ENCODE measurements at regions not wholly inside any gene's neighbourhood (a gene's known extent, or its start where the extent isn't known, plus 50 kb on each side); places are given as distances from the start of the nearest gene placed in this dataset.

DNA sequence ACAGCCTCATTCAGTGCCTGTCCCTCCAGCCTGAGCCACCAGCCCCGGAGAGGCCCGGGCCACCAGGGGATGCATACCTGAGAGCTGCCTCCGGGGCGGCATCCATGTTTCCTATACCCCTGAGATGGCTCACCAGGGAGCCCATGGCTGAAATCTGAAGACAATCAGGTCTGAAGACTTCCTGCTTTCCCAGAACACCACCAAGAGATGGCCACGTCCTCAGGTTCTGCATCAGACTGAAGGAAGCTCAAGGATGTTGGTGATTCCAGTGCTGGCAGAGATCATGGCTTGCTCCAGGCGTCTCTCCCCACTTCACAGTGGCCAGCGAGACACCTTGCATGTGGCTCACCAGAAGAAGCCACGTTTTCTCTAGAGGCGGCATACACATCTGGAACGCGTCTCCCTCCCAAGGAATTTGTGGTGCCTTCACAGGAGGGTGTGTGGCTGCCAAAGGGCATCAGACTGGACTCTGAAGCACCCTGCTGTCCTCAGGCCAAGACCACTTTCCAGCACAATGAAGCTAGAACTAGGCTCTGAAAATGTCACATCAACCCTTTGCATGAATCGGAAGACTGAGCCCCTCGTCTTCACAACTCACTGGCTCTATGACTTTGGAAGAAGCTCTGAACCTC, 170.7 kb upstream of the IRF2BP2 start:
- Histone ChIP-seq H4K20me1 (ENCODE audit: control insufficient read depth, insufficient read depth, insufficient read length) (no peaks in the 10 kb centered on the region), H2AK5ac (ENCODE audit: insufficient read length, low read length) (no peak overlapping the region), H3K23ac (ENCODE audit: insufficient read length, low read depth, low read length) (no peak overlapping the region), H2BK5ac (ENCODE audit: insufficient read length, low read length) (no peak overlapping the region), H4K5ac (ENCODE audit: insufficient read length, low read depth, low read length) (no peak overlapping the region), H4K8ac (replicated peaks; ENCODE audit: insufficient read length, low read depth, low read length) (no peak overlapping the region), H2BK120ac (ENCODE audit: low read depth, low read length, poor library complexity, severe bottlenecking) (no peak overlapping the region), H2BK20ac (ENCODE audit: low read depth, low read length, poor library complexity, severe bottlenecking) (no peak overlapping the region), H2BK15ac (ENCODE audit: low read depth, low read length) (no peak overlapping the region), H3K4ac (ENCODE audit: low read depth, low read length) (no peak overlapping the region), H3K79me2 (ENCODE audit: insufficient read depth, low read length) (no peaks in the 10 kb centered on the region), H2AFZ (ENCODE audit: low read length) (no peak overlapping the region), H3K18ac (ENCODE audit: insufficient read length, low read depth, low read length) (no peak overlapping the region), H3K4me1 (ENCODE audit: insufficient read depth, low read length) (peaks cover 8% of the 10 kb centered on the region), H3K23me2 (ENCODE audit: insufficient read length, low read depth, low read length, poor library complexity, severe bottlenecking) (no peaks in the 10 kb centered on the region), H2BK12ac (ENCODE audit: insufficient read length, low read depth, low read length) (no peak overlapping the region), H3K56ac (ENCODE audit: insufficient read length, low read depth, low read length) (no peak overlapping the region), H3K9ac (ENCODE audit: extremely low read depth, insufficient read length, low read length) (no peak overlapping the region), H3K27ac (ENCODE audit: insufficient read length, low read depth, low read length) (no peak overlapping the region), H3T11ph (ENCODE audit: low read length) (no peak overlapping the region), H3K79me1 (ENCODE audit: insufficient read depth, low read depth, low read length, poor library complexity, severe bottlenecking) (no peaks in the 10 kb centered on the region), H3K9me3 (ENCODE audit: control insufficient read depth, low read depth, low read length) (no peaks in the 10 kb centered on the region), H3K27me3 (ENCODE audit: insufficient read depth, low read length) (no peaks in the 10 kb centered on the region), H3K14ac (ENCODE audit: insufficient read depth, low read length) (no peak overlapping the region; the same call in 1 of the 2 replicates), H3K4me2 (ENCODE audit: insufficient read depth, insufficient read length, low read length) (no peak overlapping the region), H4K91ac (ENCODE audit: insufficient read length, low read depth, low read length) (no peak overlapping the region)
- WGBS (ENCODE audit: extremely low coverage, insufficient read length, low lambda C conversion rate) = no CpG with 5 or more reads among the region's 13 CpGs
- Mint-ChIP-seq H3K27ac (no peak overlapping the region), H3K36me3 (ENCODE audit: insufficient read depth in 1 of 3, low read depth in 3 of 3) (no peaks in the 10 kb centered on the region), H3K27me3 (ENCODE audit: low read depth) (no peaks in the 10 kb centered on the region), H3K9me3 (no peaks in the 10 kb centered on the region), H3K4me1 (peaks cover 9% of the 10 kb centered on the region in 2 experiments), H3K4me3 (no peak overlapping the region)
- TF ChIP-seq, protein P1, sequence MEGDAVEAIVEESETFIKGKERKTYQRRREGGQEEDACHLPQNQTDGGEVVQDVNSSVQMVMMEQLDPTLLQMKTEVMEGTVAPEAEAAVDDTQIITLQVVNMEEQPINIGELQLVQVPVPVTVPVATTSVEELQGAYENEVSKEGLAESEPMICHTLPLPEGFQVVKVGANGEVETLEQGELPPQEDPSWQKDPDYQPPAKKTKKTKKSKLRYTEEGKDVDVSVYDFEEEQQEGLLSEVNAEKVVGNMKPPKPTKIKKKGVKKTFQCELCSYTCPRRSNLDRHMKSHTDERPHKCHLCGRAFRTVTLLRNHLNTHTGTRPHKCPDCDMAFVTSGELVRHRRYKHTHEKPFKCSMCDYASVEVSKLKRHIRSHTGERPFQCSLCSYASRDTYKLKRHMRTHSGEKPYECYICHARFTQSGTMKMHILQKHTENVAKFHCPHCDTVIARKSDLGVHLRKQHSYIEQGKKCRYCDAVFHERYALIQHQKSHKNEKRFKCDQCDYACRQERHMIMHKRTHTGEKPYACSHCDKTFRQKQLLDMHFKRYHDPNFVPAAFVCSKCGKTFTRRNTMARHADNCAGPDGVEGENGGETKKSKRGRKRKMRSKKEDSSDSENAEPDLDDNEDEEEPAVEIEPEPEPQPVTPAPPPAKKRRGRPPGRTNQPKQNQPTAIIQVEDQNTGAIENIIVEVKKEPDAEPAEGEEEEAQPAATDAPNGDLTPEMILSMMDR (conservative IDR thresholded peaks at IDR 0.05) = peak; percentile 33; the same call in 1 of the 3 replicates
- DNase-seq = peak; percentile 58

All from H9 (cell line).